ENCODE measurements at regions not wholly inside any gene's neighbourhood (a gene's known extent, or its start where the extent isn't known, plus 50 kb on each side); places are given as distances from the start of the nearest gene placed in this dataset.

DNA sequence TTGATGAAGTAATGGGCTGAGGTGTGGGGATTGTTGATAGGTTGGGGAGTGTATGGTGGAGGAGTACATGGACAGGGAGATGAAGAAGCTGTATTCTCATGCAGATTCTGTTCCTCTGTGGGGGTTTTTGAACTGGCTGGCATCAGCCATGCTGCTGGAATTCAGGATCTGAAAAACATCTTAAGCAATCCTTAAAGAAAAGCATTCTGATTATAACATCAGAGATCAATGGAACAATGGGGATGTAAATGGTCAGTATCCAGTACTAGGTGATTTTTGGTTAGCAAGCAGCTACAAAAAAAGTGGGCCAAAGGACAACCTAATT lies 247.5 kb upstream of the GALNT17 start:
- no peak for TF ChIP-seq CTCF (IDR thresholded peaks at IDR 0.05)
- no peak for TF ChIP-seq POLR2A (IDR thresholded peaks at IDR 0.05)
